ENCODE measurements at regions not wholly inside any gene's neighbourhood (a gene's known extent, or its start where the extent isn't known, plus 50 kb on each side); places are given as distances from the start of the nearest gene placed in this dataset.

DNA sequence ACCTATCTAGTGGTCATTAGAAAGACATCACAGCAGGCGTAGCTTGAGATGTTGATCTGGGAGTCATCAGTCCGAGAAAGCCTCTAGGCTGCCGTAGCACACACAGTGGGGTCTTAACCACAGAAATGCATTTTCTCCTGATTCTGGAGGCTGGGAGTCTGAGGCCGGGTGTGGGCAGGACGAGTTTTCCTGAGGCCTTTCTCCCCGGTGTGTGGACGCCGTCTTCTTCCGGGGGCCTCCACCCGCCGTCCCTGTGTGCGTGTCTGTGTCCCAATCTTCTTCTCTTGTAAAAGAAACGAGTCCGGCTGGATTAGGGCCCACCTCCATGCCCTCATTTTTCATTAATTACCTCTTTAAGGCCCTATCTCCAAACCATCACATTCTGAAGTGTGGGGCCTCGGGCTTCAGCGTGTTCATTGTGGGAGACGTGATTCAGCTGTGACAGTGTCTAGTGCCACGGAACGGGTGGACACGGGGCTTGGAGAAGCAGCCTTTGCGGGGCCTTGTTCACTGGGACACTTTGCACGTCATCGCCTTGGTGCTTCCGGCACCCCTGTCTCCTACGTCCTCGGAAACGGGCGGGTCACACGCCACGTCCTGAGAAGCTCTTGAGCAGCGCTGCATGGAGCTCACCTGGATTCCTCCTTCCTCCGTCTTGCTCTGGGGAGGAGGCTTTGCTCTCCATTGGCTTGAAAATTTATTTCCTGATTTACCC lies 208.9 kb upstream of the SOX1 start:
- Histone ChIP-seq H3K4me2 (replicated peaks; ENCODE audit: low read depth, low read length, poor library complexity, severe bottlenecking) (no peak overlapping the region), H3K36me3 (replicated peaks in 1 of 2; ENCODE audit: control extremely low read depth in 1 of 2, control insufficient read depth in 1 of 2, extremely low read depth in 1 of 2, insufficient read depth in 2 of 2, low read length in 1 of 2) (no peaks in the 10 kb centered on the region), H3K4me3 (ENCODE audit: control extremely low read depth in 1 of 5, extremely low read depth in 1 of 5, insufficient read depth in 1 of 5, low read depth in 2 of 5, low read length in 4 of 5) (no peak overlapping the region), H3K27ac (ENCODE audit: low read length in 2 of 2) (no peak overlapping the region), H4K20me1 (ENCODE audit: control insufficient read depth, insufficient read depth, low read length, poor library complexity, severe bottlenecking) (no peaks in the 10 kb centered on the region), H3K27me3 (replicated peaks in 1 of 4; ENCODE audit: control extremely low read depth in 1 of 4, control insufficient read depth in 3 of 4, insufficient read depth in 4 of 4, low read length in 3 of 4) (no peaks in the 10 kb centered on the region), H3K9ac (ENCODE audit: low read length) (no peak overlapping the region), H3K9me3 (ENCODE audit: control extremely low read depth in 1 of 3, control insufficient read depth in 2 of 3, insufficient read depth in 1 of 3, low read length in 2 of 3) (peaks cover 0 to 35% (median 0%) of the 10 kb centered on the region in 3 donors), H3K79me2 (ENCODE audit: control insufficient read depth, insufficient read depth, low read length) (no peaks in the 10 kb centered on the region), H2AFZ (ENCODE audit: insufficient read depth, low read depth, low read length, poor library complexity, severe bottlenecking) (no peak overlapping the region), H3K4me1 (ENCODE audit: control insufficient read depth in 2 of 2, insufficient read depth in 2 of 2, low read length in 2 of 2) (no peaks in the 10 kb centered on the region)
- Mint-ChIP-seq H3K27me3 (no peaks in the 10 kb centered on the region), H3K9me3 (ENCODE audit: insufficient read depth) (no peaks in the 10 kb centered on the region), H3K27ac (no peak overlapping the region), H3K4me3 (no peak overlapping the region), H3K4me1 (no peaks in the 10 kb centered on the region)
- TF ChIP-seq, protein P1, sequence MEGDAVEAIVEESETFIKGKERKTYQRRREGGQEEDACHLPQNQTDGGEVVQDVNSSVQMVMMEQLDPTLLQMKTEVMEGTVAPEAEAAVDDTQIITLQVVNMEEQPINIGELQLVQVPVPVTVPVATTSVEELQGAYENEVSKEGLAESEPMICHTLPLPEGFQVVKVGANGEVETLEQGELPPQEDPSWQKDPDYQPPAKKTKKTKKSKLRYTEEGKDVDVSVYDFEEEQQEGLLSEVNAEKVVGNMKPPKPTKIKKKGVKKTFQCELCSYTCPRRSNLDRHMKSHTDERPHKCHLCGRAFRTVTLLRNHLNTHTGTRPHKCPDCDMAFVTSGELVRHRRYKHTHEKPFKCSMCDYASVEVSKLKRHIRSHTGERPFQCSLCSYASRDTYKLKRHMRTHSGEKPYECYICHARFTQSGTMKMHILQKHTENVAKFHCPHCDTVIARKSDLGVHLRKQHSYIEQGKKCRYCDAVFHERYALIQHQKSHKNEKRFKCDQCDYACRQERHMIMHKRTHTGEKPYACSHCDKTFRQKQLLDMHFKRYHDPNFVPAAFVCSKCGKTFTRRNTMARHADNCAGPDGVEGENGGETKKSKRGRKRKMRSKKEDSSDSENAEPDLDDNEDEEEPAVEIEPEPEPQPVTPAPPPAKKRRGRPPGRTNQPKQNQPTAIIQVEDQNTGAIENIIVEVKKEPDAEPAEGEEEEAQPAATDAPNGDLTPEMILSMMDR (IDR thresholded peaks at IDR 0.05) = no peak
- no peak for TF ChIP-seq EZH2 (IDR thresholded peaks at IDR 0.05; ENCODE audit: borderline replicate concordance, insufficient read depth, low read depth, low read length, poor library complexity, severe bottlenecking)
- POLR2A ChIA-PET = no interaction called here
- ATAC-seq (ENCODE audit: low read depth) (no peak), DNase-seq (no peak)
- 94% methylated on average over 31 of the region's 32 CpGs for WGBS (ENCODE audit: insufficient coverage)
- CTCF ChIA-PET = no interaction called here
- intact Hi-C loops (cut with micrococcal nuclease) = no loop called here

DNA sequence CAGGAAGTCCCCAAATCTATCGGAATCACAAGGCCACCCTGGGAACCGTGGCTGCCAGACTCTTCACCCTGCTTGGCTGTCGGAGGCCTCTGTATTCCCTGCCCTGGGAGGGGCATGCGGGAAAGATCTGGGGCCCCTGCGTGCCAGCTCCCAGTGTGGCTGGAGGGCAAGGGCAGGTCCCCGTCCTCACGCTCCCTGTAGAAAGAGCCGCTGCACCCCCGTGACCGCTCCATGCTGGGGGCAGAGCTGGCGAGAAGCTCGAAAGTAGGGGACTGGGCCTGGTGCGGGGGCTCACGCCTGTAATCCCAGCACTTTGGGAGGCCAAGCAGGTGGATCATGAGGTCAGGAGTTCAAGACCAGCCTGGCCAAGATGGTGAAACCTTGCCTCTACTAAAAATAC lies 208.4 kb upstream of the SOX1 start:
- TF ChIP-seq, protein P1 (IDR thresholded peaks at IDR 0.05) = no peak
- no peak for TF ChIP-seq EZH2 (IDR thresholded peaks at IDR 0.05; ENCODE audit: borderline replicate concordance, insufficient read depth, low read depth, low read length, poor library complexity, severe bottlenecking)
- intact Hi-C loops (cut with micrococcal nuclease) = no loop called here

More for the DNA sequence above, 208.4 kb upstream of the SOX1 start:
- Mint-ChIP-seq H3K27ac (no peak overlapping the region), H3K4me3 (no peak overlapping the region), H3K27me3 (no peaks in the 10 kb centered on the region), H3K4me1 (no peaks in the 10 kb centered on the region), H3K9me3 (ENCODE audit: insufficient read depth) (no peaks in the 10 kb centered on the region)
- no peak overlapping the region for H3K4me2 ChIP-seq (replicated peaks; ENCODE audit: low read depth, low read length, poor library complexity, severe bottlenecking)
- no peak overlapping the region for H2AFZ ChIP-seq (ENCODE audit: insufficient read depth, low read depth, low read length, poor library complexity, severe bottlenecking)
- no peaks in the 10 kb centered on the region for H3K36me3 ChIP-seq (replicated peaks in 1 of 2; ENCODE audit: control extremely low read depth in 1 of 2, control insufficient read depth in 1 of 2, extremely low read depth in 1 of 2, insufficient read depth in 2 of 2, low read length in 1 of 2)
- CTCF ChIA-PET = no interaction called here
- no peaks in the 10 kb centered on the region for H3K27me3 ChIP-seq (replicated peaks in 1 of 4; ENCODE audit: control extremely low read depth in 1 of 4, control insufficient read depth in 3 of 4, insufficient read depth in 4 of 4, low read length in 3 of 4)
- H3K9ac ChIP-seq (ENCODE audit: low read length) = no peak overlapping the region
- no peak overlapping the region for H3K4me3 ChIP-seq (ENCODE audit: control extremely low read depth in 1 of 5, extremely low read depth in 1 of 5, insufficient read depth in 1 of 5, low read depth in 2 of 5, low read length in 4 of 5)
- WGBS (ENCODE audit: insufficient coverage) = 92% methylated on average over 14 of the region's 14 CpGs
- POLR2A ChIA-PET = no interaction called here
- DNase-seq (no peak), ATAC-seq (ENCODE audit: low read depth) (no peak)
- H3K4me1 ChIP-seq (ENCODE audit: control insufficient read depth in 2 of 2, insufficient read depth in 2 of 2, low read length in 2 of 2) = no peaks in the 10 kb centered on the region
- H3K9me3 ChIP-seq (ENCODE audit: control extremely low read depth in 1 of 3, control insufficient read depth in 2 of 3, insufficient read depth in 1 of 3, low read length in 2 of 3) = peaks cover 0 to 39% (median 0%) of the 10 kb centered on the region in 3 donors
- no peaks in the 10 kb centered on the region for H3K79me2 ChIP-seq (ENCODE audit: control insufficient read depth, insufficient read depth, low read length)
- no peaks in the 10 kb centered on the region for H4K20me1 ChIP-seq (ENCODE audit: control insufficient read depth, insufficient read depth, low read length, poor library complexity, severe bottlenecking)
- H3K27ac ChIP-seq (ENCODE audit: low read length in 2 of 2) = no peak overlapping the region

All from B cell (primary cell).